Endothelial cell of umbilical vein (primary cell): ENCODE measurements at regions not wholly inside any gene's neighbourhood (a gene's known extent, or its start where the extent isn't known, plus 50 kb on each side); places are given as distances from the start of the nearest gene placed in this dataset.

ENCODE experiments used
- BruUV-seq: library from RNA; stranded (reverse); fragments of 400-500 nt; replicated peaks from 2 replicates; lab custom pipeline; 2021; lab: Mats Ljungman, UMichigan
- CTCF ChIA-PET: fragments of 300-600, 350-600 bp; sonication (Branson Sonifier 250); formaldehyde crosslinking; loops from one replicate; lab custom pipeline; 2021; ENCODE audit warnings: antibody characterized with exemption, inconsistent platforms; lab: Charles Lee
- POLR2A ChIA-PET: fragments of 300-600, 350-600 bp; sonication (Branson Sonifier 250); formaldehyde crosslinking; loops from one replicate; lab custom pipeline; 2021; ENCODE audit warnings: antibody characterized with exemption, inconsistent platforms; lab: Charles Lee
- DNase-seq: peaks from one replicate; pipeline ENCODE4 v3.0.0-alpha.2; 2011; ENCODE audit warnings: low read depth, low spot score
- FAIRE-seq: peaks from 2 replicates; lab custom pipeline; 2011; peaks lifted over from hg19 to GRCh38; lab: Jason Lieb, UNC
- H2AFZ ChIP-seq: 2 replicates; pipeline ENCODE4 v1.6.0; 2012; ENCODE audit warnings: low read depth, low read length, control low read depth, inconsistent platforms
- H3K27ac ChIP-seq: 2 replicates; pipeline ENCODE4 v1.5.1; 2011; ENCODE audit warnings: low read depth, mild to moderate bottlenecking, control low read depth, low read length, moderate library complexity; ENCODE audit not compliant: insufficient read depth
- H3K27me3 ChIP-seq, 2 experiments: 2 replicates each; pipeline versions ENCODE4 v1.6.0 to v1.6.1; 2011; ENCODE audit warnings: low read length in 2 of 2, mixed read lengths in 1 of 2; ENCODE audit not compliant: control insufficient read depth in 2 of 2, insufficient read depth in 2 of 2
- H3K36me3 ChIP-seq, 2 experiments: 2 replicates in 1 of 2; 3 replicates in 1 of 2; pipeline ENCODE4 v1.5.1; 2011; ENCODE audit warnings: low read length in 2 of 2, mild to moderate bottlenecking in 1 of 2, moderate library complexity in 1 of 2; ENCODE audit not compliant: control insufficient read depth in 2 of 2, insufficient read depth in 2 of 2; ENCODE audit errors: extremely low read depth in 1 of 2
- H3K4me1 ChIP-seq: 3 replicates; pipeline ENCODE4 v1.5.1; 2011; ENCODE audit warnings: mild to moderate bottlenecking, low read length; ENCODE audit not compliant: control insufficient read depth, insufficient read depth; ENCODE audit errors: extremely low read depth
- H3K4me2 ChIP-seq: 2 replicates; pipeline ENCODE4 v1.6.1; 2011; ENCODE audit warnings: low read length, control low read depth, mixed read lengths; ENCODE audit not compliant: insufficient read depth
- H3K4me3 ChIP-seq, 3 experiments: fragments of 200-600 bp in 1 of 3; sonication (generic), shearing (Covaris generic) in 1 of 3; replicated peaks in 1 of 3; 2 replicates each; pipeline ENCODE4 v1.5.1; 2011 to 2016; ENCODE audit warnings: control low read depth in 3 of 3, low read length in 3 of 3, mild to moderate bottlenecking in 2 of 3, inconsistent platforms in 1 of 3, low read depth in 1 of 3, moderate library complexity in 1 of 3; ENCODE audit not compliant: insufficient read depth in 1 of 3
- H3K79me2 ChIP-seq: 2 replicates; pipeline ENCODE4 v1.6.0; 2012; ENCODE audit warnings: low read length, inconsistent platforms; ENCODE audit not compliant: control insufficient read depth, insufficient read depth
- H3K9ac ChIP-seq: replicated peaks from 2 replicates; pipeline ENCODE3; 2011; ENCODE audit warnings: low read length, control low read depth; ENCODE audit not compliant: insufficient read depth; ENCODE audit errors: extremely low read depth
- H3K9me1 ChIP-seq: replicated peaks from 3 replicates; pipeline ENCODE4 v1.6.0; 2011; ENCODE audit warnings: mild to moderate bottlenecking, low read length; ENCODE audit not compliant: control insufficient read depth, insufficient read depth; ENCODE audit errors: extremely low read depth
- H3K9me3 ChIP-seq: replicated peaks from 2 replicates; pipeline ENCODE4 v1.5.1; 2012; ENCODE audit warnings: low read length, inconsistent platforms; ENCODE audit not compliant: control insufficient read depth, insufficient read depth
- H4K20me1 ChIP-seq: replicated peaks from 2 replicates; pipeline ENCODE3; 2011; ENCODE audit warnings: mild to moderate bottlenecking, low read length; ENCODE audit not compliant: control insufficient read depth, insufficient read depth; ENCODE audit errors: extremely low read depth
- EZH2 ChIP-seq: IDR thresholded peaks from 2 replicates; pipeline ENCODE4 v1.6.1; 2012; ENCODE audit warnings: borderline replicate concordance, low read depth, mild to moderate bottlenecking, moderate library complexity, low read length, inconsistent platforms; ENCODE audit not compliant: severe bottlenecking
- FOS ChIP-seq: IDR thresholded peaks from 2 replicates; pipeline ENCODE4 v1.6.1; 2011; ENCODE audit warnings: mild to moderate bottlenecking, low read length, moderate library complexity, borderline replicate concordance; ENCODE audit not compliant: insufficient read depth
- GATA2 ChIP-seq: IDR thresholded peaks from 2 replicates; pipeline ENCODE4 v1.7.0; 2011; ENCODE audit warnings: low read depth, mild to moderate bottlenecking, moderate library complexity, mixed read lengths, low read length; ENCODE audit not compliant: insufficient read length, insufficient read depth
- JUN ChIP-seq: IDR thresholded peaks from 2 replicates; pipeline ENCODE4 v1.6.1; 2011; ENCODE audit warnings: borderline replicate concordance, low read depth; ENCODE audit not compliant: insufficient read length, insufficient read depth
- MYC ChIP-seq: IDR thresholded peaks from one replicate; pipeline ENCODE4 v1.6.1; 2011; ENCODE audit warnings: mild to moderate bottlenecking, low read depth, low read length
- POLR2A ChIP-seq: IDR thresholded peaks from 2 replicates; pipeline ENCODE4 v1.6.1; 2012; ENCODE audit warnings: low read depth, mild to moderate bottlenecking, control low read depth, low read length
- POLR2AphosphoS5 ChIP-seq: IDR thresholded peaks from 2 replicates; pipeline ENCODE4 v1.6.1; 2012; ENCODE audit warnings: low read depth, mild to moderate bottlenecking, control low read depth, low read length, moderate library complexity; ENCODE audit not compliant: insufficient read depth
- dilution Hi-C: fragments of 300-500 bp; cut with MboI; formaldehyde crosslinking; loops from one replicate; pipeline ENCODE4 v1.15.0; 2019; ENCODE audit warnings: low sequenced_read_pairs; ENCODE audit not compliant: extremely low pct_ligation_motif_present
- intact Hi-C: fragments of 100-400 bp; cut with micrococcal nuclease; formaldehyde crosslinking; loops from one replicate; pipeline ENCODE4 v1.10.0; 2022
- TF ChIP-seq, protein P1 (sequence below): IDR thresholded peaks from 2 replicates; pipeline ENCODE4 v1.6.1; 2011; ENCODE audit not compliant: insufficient read depth, insufficient read length

DNA sequence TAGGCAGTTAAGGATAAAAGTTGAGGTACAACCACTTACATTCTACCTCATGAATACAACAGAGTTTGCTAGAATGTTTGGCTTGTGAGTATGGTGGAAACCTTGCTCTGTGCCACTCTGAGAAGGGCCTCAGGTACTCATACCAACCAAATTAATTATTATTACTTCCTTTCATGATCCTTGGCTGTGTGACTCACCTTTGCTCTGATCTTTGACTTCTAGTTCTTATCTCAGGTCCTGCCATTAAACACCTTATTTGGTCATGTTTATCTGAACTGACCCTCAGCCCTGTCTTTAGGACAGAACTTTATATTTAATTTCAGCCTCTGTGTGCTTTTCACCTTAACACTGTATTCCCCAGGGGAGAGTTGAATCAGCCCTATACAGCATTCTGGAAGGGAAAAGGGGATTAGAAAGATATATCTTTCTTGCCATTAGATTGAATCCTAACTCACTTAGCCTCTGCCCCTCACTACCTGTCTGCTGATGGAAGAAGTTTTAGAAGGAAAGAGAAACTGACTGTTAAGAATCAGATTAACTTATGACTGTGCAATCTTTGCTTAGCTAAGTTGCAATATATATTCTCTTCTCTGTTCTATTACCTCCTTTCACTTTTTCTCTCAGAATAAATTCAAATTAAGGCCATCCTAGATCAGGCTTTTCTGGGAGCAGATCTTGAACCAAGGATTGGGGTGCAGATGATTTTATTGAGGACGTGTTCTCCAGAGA lies 260.4 kb upstream of the DPYD start:
- H3K4me2 ChIP-seq, result no peak overlapping the region
- no peaks in the 10 kb centered on the region for H4K20me1 ChIP-seq
- FAIRE-seq (no peak), DNase-seq (no peak)
- CTCF ChIA-PET, result no interaction called here
- no peak overlapping the region for H3K9ac ChIP-seq
- H3K4me3 ChIP-seq, result no peak overlapping the region
- intact Hi-C loops (no loop called here), dilution Hi-C loops (no loop called here)
- H3K27ac ChIP-seq, result no peak overlapping the region
- no peaks in the 10 kb centered on the region for H3K9me1 ChIP-seq
- POLR2A ChIA-PET, result no interaction called here
- H2AFZ ChIP-seq, result no peak overlapping the region
- no TSS peak for BruUV-seq
- H3K36me3 ChIP-seq, result no peaks in the 10 kb centered on the region
- no peaks in the 10 kb centered on the region for H3K27me3 ChIP-seq
- TF ChIP-seq POLR2AphosphoS5 (no peak), JUN (no peak), MYC (no peak), EZH2 (no peak), FOS (no peak), GATA2 (no peak), POLR2A (no peak)
- TF ChIP-seq, protein P1, sequence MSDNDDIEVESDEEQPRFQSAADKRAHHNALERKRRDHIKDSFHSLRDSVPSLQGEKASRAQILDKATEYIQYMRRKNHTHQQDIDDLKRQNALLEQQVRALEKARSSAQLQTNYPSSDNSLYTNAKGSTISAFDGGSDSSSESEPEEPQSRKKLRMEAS, result no peak
- H3K9me3 ChIP-seq, result no peaks in the 10 kb centered on the region
- H3K4me1 ChIP-seq, result no peaks in the 10 kb centered on the region
- no peaks in the 10 kb centered on the region for H3K79me2 ChIP-seq
